ENCODE measurements at regions not wholly inside any gene's neighbourhood (a gene's known extent, or its start where the extent isn't known, plus 50 kb on each side); places are given as distances from the start of the nearest gene placed in this dataset.
"Not testable (repeated sequence)": the region's sequence is repeated elsewhere in the genome, so short reads cannot be mapped to it uniquely, and the experiment has no call there.

GRCh38 chr6:74408844-74409243 lies 712.8 kb downstream of the CD109 start:
- DNase-seq (ENCODE audit: low spot score) = no peak

DNA sequence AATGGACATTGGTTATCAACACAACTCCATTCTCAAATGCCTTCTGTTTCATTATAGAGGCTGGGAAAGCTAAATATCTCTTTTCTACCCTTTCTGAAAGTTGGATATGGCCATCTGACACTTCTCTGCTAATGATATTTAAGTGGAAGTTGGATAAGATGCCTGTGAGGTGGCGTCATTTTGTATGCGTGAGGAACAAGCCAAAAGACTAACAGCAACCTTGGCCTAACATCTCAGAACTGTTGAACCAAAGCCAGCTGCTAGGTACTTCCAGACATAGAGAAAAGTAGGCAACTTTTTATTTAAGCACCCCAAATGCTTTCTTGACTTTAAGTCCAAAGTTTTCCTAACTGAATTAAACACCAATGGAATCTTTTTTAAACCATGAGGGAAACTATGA lies 708.4 kb downstream of the CD109 start:
- DNase-seq (ENCODE audit: low spot score) = no peak

- DNase-seq (ENCODE audit: low spot score) = no peak
These were observed 706.8 kb downstream of the CD109 start for GRCh38 chr6:74402781-74403180.

DNA sequence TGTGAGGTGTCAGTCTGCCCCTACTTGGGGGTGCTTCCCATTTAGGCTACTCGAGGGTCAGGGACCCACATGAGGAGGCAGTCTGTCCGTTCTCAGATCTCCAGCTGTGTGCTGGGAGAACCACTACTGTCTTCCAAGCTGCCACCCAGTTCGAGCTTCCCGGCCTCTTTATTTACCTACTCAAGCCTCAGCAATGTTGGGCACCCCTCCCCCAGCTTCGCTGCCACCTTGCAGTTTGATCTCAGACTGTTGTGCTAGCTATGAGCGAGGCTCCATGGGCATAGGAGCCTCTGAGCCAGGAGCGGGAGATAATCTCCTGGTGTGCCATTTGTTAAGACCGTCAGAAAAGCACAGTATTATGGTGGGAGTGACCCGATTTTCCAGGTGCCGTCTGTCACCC lies 682.4 kb downstream of the CD109 start:
- DNase-seq (ENCODE audit: low spot score) = not testable (repeated sequence)

- no peak for DNase-seq (ENCODE audit: low spot score)
These were observed 673.6 kb downstream of the CD109 start for GRCh38 chr6:74369556-74369993.

DNA sequence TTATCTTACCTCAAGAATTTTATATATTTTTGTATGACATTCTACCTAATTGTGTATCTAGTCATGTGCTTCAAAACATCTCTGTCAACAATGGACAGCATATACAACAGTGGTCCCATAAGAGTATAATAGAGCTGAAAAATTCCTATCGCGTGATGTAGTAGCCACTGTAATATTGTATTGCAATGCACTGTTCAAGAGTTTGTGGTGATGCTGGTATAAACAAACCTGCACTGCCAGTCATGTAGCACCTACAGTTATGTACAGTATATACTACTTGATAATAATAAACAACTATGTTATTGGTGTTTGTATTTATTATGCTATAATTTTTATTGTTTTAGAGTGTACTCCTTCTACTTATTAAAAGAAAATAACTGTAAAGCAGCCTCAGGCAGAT lies 672.7 kb downstream of the CD109 start:
- DNase-seq (ENCODE audit: low spot score) = no peak

DNA sequence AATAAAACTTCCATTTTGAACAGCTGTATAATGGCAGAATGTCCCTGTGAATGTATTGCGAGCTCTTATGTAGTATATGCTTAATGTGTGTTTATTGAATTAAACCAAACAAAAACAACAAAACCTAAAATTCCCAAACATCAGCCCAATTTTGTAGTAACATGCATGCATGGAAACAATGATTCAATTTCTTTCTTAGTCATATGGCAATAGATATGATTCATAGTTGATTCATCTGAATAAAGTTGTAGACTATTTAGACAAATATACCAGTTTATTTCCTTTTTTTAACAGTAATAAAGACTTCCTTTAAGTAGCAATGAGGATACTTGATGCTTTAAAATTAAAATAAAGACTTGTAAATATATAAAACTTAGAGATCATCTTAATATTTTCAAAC lies 670.6 kb downstream of the CD109 start:
- no peak for DNase-seq (ENCODE audit: low spot score)

GRCh38 chr6:74362391-74362790 lies 666.4 kb downstream of the CD109 start:
- DNase-seq (ENCODE audit: low spot score) = no peak

DNA sequence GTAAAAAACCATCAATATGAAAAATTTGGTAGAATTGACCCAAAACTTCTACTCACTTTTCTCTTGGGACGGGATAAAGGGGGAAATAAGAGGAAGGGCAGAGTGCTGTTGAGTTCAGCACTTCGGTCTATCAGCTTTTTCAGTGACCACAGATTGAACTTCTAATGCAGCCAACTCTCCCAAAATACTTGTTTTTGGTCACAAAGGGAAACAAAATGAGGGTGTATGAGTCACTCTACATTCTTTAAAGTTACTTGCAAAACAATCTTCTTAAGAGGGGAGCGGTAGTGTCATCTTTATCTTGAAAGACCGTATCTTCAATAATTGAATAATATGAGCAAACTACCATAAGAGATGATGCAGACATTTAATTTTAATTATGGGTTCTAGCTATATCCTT lies 661.3 kb downstream of the CD109 start:
- no peak for DNase-seq (ENCODE audit: low spot score)

- no peak for DNase-seq (ENCODE audit: low spot score)
These were observed 660.4 kb downstream of the CD109 start for GRCh38 chr6:74356391-74356790.

DNA sequence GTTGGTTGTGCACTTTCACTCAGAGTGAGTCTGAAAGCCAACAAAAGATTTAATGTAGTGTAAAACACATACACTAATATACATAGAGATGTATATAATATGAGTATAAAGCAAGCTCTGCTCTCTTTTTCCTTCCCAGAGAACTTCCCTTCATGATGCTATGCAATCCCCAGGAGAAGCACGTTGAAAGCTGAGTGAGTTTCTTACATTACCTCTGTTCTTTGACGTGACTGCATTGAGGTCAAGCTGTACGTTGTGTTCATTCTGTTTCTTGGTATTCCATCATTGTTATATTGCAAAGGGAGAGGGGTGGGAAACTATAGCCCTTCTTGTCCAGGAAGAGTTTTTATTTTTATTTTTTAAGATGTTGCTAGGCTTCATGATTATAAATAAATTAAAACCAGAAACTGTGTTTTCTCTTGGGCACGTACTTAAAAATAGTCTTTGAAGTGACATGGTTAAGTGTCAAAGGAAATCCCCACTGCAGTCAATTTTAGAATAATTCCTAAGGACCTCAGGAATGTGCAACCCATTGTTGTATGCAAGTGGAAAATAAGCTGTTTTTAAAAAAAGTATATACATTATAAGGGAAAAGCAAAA lies 651.0 kb downstream of the CD109 start:
- no peak for DNase-seq (ENCODE audit: low spot score)

DNA sequence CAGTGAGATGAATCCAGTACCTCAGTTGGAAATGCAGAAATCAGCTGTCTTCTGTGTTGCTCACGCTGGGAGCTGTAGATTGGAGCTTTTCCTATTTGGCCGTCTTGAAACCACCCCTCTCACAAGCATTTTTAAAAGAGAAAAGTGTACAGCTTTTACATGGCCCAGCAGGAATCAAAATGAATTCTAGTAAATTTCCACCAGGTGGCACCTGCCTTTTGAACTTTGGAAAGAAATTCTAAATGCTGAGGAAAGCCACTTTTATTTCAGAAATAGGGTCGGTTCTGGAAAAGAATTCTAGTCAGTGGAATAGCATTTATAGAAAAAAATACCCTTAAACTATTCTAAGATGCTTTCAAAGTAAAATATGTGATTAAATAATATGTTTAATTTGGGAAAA lies 647.8 kb downstream of the CD109 start:
- no peak for DNase-seq (ENCODE audit: low spot score)

DNA sequence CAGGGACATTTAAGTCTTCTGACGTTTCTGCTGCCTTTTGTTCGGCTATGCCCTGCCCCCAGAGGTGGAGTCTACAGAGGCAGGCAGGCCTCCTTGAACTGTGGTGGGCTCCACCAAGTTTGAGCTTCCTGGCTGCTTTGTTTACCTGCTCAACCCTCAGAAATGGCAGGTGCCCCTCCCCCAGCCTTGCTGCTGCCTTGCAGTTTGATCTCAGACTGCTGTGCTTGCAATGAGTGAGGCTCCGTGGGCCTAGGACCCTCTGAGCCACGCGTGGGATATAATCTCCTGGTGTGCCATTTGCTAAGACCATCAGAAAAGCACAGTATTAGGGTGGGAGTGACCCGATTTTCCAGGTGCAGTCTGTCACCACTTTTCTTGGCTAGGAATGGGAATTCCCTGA lies 647.3 kb downstream of the CD109 start:
- DNase-seq (ENCODE audit: low spot score) = not testable (repeated sequence)

GRCh38 chr6:74334722-74335121 lies 638.7 kb downstream of the CD109 start:
- DNase-seq (ENCODE audit: low spot score) = no peak

GRCh38 chr6:74333406-74333805 lies 637.4 kb downstream of the CD109 start:
- DNase-seq (ENCODE audit: low spot score) = no peak

DNA sequence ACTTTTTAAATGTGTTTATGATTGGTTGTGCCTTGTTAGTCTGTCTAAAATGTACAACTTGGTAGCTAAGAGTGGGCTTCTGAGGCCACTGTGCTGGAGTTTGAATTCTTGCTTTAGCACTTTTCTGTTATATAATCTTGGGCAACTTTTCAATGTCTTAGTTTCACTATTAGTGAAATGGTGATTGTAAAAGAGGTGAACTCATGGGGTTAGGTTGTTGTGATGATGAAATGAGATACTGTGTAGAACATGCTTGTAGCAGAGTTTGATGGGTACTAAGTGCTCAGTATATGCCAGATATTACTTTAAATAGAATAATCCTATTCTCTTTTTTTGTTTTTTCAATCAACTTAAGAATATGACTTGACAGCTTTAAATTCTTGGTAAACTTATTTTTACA lies 624.7 kb downstream of the CD109 start:
- no peak for DNase-seq (ENCODE audit: low spot score)

DNA sequence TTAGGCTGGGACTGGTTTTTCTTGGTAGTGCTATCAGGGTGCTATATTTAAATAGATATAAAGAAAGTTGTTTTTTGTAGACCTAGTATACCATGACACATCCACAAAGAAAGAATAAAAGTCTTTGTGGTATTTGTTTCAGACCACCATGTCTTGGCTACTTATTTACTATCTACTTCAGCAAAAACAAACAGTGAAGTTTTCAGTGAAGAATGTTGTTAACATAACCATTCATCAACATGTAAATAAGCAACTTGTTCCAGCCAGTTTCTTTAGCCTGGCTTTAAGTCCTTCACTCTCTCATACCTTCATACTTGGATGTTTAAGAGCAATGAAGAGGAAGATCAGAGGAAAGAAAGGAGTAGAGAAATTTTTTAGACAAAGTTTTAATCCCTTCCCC lies 624.1 kb downstream of the CD109 start:
- DNase-seq (ENCODE audit: low spot score) = no peak

DNA sequence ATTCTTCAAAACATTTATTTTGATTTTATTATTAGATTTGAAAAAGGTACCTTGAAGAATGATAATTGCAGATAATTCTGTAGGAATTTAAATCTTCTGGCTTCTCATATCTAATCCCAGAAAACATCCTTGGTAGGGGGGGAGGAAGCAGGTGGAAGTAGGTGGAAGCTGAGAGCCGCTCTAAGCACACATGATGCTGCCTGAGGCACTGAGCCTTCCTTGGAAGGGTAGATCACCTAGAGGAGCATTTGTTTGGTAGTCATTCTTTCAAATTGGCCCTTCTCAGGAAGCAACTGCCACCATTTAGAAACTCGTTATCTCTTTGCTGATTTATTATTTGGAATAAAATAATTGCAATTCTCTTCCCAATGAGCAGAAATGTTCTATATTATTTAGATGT lies 623.3 kb downstream of the CD109 start:
- no peak for DNase-seq (ENCODE audit: low spot score)

- DNase-seq (ENCODE audit: low spot score) = no peak
These were observed 622.7 kb downstream of the CD109 start for GRCh38 chr6:74318738-74319137.

GRCh38 chr6:74312081-74312480 lies 616.1 kb downstream of the CD109 start:
- no peak for DNase-seq (ENCODE audit: low spot score)

DNA sequence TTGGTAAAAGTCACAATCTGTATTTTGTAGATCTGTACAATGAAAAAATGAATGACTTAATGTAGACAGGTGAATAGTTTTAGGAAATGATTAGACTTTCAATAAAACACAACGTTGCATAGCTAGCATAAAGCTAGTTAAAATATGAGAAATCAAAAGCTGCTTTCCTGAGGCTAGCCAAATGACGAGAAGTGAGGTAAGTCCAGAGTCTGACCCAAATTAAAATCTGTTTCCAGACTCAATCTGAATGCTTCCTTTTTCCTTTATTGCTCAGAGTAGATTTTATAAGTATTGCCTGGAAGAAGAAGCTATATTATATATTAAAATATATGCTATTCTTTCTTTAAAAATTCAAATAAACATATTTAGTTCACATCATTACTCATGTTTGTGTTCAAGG lies 615.4 kb downstream of the CD109 start:
- DNase-seq (ENCODE audit: low spot score) = no peak

GRCh38 chr6:74289884-74290283 lies 593.9 kb downstream of the CD109 start:
- no peak for DNase-seq (ENCODE audit: low spot score)

DNA sequence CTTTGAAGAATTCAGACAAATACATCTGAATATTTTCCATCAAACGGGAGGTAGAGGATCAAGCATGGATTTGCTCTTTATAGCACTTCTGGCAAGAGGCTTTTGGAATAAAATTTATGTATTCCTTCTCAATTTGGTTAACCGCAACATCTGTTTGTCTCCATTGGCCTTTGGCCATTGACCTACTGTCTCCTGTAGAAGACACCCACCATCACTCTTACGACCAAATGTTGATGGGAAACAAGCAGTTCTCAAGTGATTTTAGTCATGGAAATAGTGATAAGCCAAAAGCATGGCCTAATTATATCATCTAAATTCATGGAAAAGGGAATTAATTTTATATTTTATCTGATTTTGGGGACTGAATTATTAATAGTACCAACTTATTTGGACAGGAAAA lies 591.9 kb downstream of the CD109 start:
- DNase-seq (ENCODE audit: low spot score) = no peak

- no peak for DNase-seq (ENCODE audit: low spot score)
These were observed 591.4 kb downstream of the CD109 start for GRCh38 chr6:74287441-74287840.

- no peak for DNase-seq (ENCODE audit: low spot score)
These were observed 588.3 kb downstream of the CD109 start for GRCh38 chr6:74284284-74284683.

All from ecto neural progenitor cell (in vitro differentiated cells).